ENCODE measurements at regions not wholly inside any gene's neighbourhood (a gene's known extent, or its start where the extent isn't known, plus 50 kb on each side); places are given as distances from the start of the nearest gene placed in this dataset.
"Not testable (repeated sequence)": the region's sequence is repeated elsewhere in the genome, so short reads cannot be mapped to it uniquely, and the experiment has no call there.

GRCh38 chr20:5686384-5687105 is 63.7 kb upstream of the SHLD1 start:
- no peak for DNase-seq
- Histone ChIP-seq H3K36me3 (no peaks in the 10 kb centered on the region), H3K27me3 (no peaks in the 10 kb centered on the region), H3K4me1 (no peaks in the 10 kb centered on the region), H3K27ac (no peak overlapping the region), H3K4me3 (no peak overlapping the region), H3K9me3 (no peaks in the 10 kb centered on the region)
- TF ChIP-seq POLR2A (IDR thresholded peaks at IDR 0.05), result no peak
- TF ChIP-seq CTCF (IDR thresholded peaks at IDR 0.05), result no peak

- not testable (repeated sequence) for H3K4me1 ChIP-seq, DNase-seq, H3K9me3 ChIP-seq, H3K4me3 ChIP-seq, H3K27ac ChIP-seq, H3K27me3 ChIP-seq, H3K36me3 ChIP-seq
Measured at GRCh38 chr20:5682556-5682955, 67.6 kb upstream of the SHLD1 start.

- Histone ChIP-seq H3K36me3 (no peaks in the 10 kb centered on the region), H3K4me3 (no peak overlapping the region), H3K4me1 (no peaks in the 10 kb centered on the region), H3K9me3 (no peaks in the 10 kb centered on the region), H3K27ac (no peak overlapping the region), H3K27me3 (no peaks in the 10 kb centered on the region)
- TF ChIP-seq CTCF (IDR thresholded peaks at IDR 0.05), result no peak
- TF ChIP-seq POLR2A (IDR thresholded peaks at IDR 0.05), result no peak
- DNase-seq, result no peak
Measured at GRCh38 chr20:5680192-5680591, 69.4 kb upstream of the GPCPD1 start.

GRCh38 chr20:5678777-5679176 is 68.0 kb upstream of the GPCPD1 start:
- Histone ChIP-seq H3K9me3 (no peaks in the 10 kb centered on the region), H3K27ac (no peak overlapping the region), H3K4me3 (no peak overlapping the region), H3K27me3 (no peaks in the 10 kb centered on the region), H3K36me3 (no peaks in the 10 kb centered on the region), H3K4me1 (no peaks in the 10 kb centered on the region)
- no peak for TF ChIP-seq CTCF (IDR thresholded peaks at IDR 0.05)
- no peak for TF ChIP-seq POLR2A (IDR thresholded peaks at IDR 0.05)
- DNase-seq, result no peak

- H3K36me3 ChIP-seq, H3K4me1 ChIP-seq, DNase-seq, H3K9me3 ChIP-seq, H3K4me3 ChIP-seq, H3K27ac ChIP-seq, H3K27me3 ChIP-seq: not testable (repeated sequence)
Measured at GRCh38 chr20:5677944-5678343, 67.1 kb upstream of the GPCPD1 start.

GRCh38 chr20:5677389-5677788 is 66.6 kb upstream of the GPCPD1 start:
- TF ChIP-seq CTCF (IDR thresholded peaks at IDR 0.05), result no peak
- TF ChIP-seq POLR2A (IDR thresholded peaks at IDR 0.05), result no peak
- Histone ChIP-seq H3K27ac (no peak overlapping the region), H3K36me3 (no peaks in the 10 kb centered on the region), H3K4me3 (no peak overlapping the region), H3K9me3 (no peaks in the 10 kb centered on the region), H3K4me1 (no peaks in the 10 kb centered on the region), H3K27me3 (no peaks in the 10 kb centered on the region)
- DNase-seq, result no peak

All from Peyer's patch (tissue), 4 donors.